HG02759 (cell line): ENCODE measurements at regions not wholly inside any gene's neighbourhood (a gene's known extent, or its start where the extent isn't known, plus 50 kb on each side); places are given as distances from the start of the nearest gene placed in this dataset.

Experiments
- ATAC-seq: cut with Tn5 transposase; IDR thresholded peaks from one replicate; pipeline ENCODE4 v1.9.1; 2021; ENCODE audit warnings: mild to moderate bottlenecking, moderate library complexity; ENCODE audit not compliant: unreplicated experiment

GRCh38 chr6:170162775-170163404, 128.0 kb downstream of the DLL1 start:
- ATAC-seq: no peak

GRCh38 chr6:170162011-170162774, 128.7 kb downstream of the DLL1 start:
- no peak for ATAC-seq

- no peak for ATAC-seq
Observed at GRCh38 chr6:170160628-170161611, 130.0 kb downstream of the DLL1 start.

GRCh38 chr6:170160031-170160627, 130.7 kb downstream of the DLL1 start:
- ATAC-seq: no peak

GRCh38 chr6:170159022-170159965, 131.6 kb downstream of the DLL1 start:
- ATAC-seq: no peak

GRCh38 chr6:170158296-170159021, 132.4 kb downstream of the DLL1 start:
- no peak for ATAC-seq

- ATAC-seq: no peak
Observed at GRCh38 chr6:170157567-170158218, 133.2 kb downstream of the DLL1 start.

- ATAC-seq: no peak
Observed at GRCh38 chr6:170156448-170157375, 134.2 kb downstream of the DLL1 start.

- no peak for ATAC-seq
Observed at GRCh38 chr6:170155464-170156196, 135.2 kb downstream of the DLL1 start.

GRCh38 chr6:170153436-170154319, 137.2 kb downstream of the DLL1 start:
- no peak for ATAC-seq

GRCh38 chr6:170152989-170153388, 137.9 kb downstream of the DLL1 start:
- ATAC-seq: no peak

GRCh38 chr6:170152124-170152926, 138.6 kb downstream of the DLL1 start:
- ATAC-seq: no peak

- ATAC-seq: no peak
Observed at GRCh38 chr6:170151804-170152123, 139.1 kb downstream of the DLL1 start.

GRCh38 chr6:170151321-170151771, 139.5 kb downstream of the DLL1 start:
- no peak for ATAC-seq

- no peak for ATAC-seq
Observed at GRCh38 chr6:170150590-170150945, 140.3 kb downstream of the DLL1 start.
